ENCODE measurements at regions not wholly inside any gene's neighbourhood (a gene's known extent, or its start where the extent isn't known, plus 50 kb on each side); places are given as distances from the start of the nearest gene placed in this dataset.

GRCh38 chr2:217277646-217278398 is 418.0 kb upstream of the TNP1 start:
- DNase-seq (ENCODE audit: low spot score) = no peak

- DNase-seq (ENCODE audit: low spot score) = no peak
Observed at GRCh38 chr2:217276433-217276832, 416.6 kb upstream of the TNP1 start.

GRCh38 chr2:217275091-217275490 is 415.2 kb upstream of the TNP1 start:
- no peak for DNase-seq (ENCODE audit: low spot score)

- DNase-seq (ENCODE audit: low spot score) = no peak
Observed at GRCh38 chr2:217274578-217274977, 414.7 kb upstream of the TNP1 start.

- no peak for DNase-seq (ENCODE audit: low spot score)
Observed at GRCh38 chr2:217273851-217274250, 414.0 kb upstream of the TNP1 start.

GRCh38 chr2:217273162-217273561 is 413.3 kb upstream of the TNP1 start:
- no peak for DNase-seq (ENCODE audit: low spot score)

GRCh38 chr2:217271813-217272212 is 411.9 kb upstream of the TNP1 start:
- no peak for DNase-seq (ENCODE audit: low spot score)

- DNase-seq (ENCODE audit: low spot score) = no peak
Observed at GRCh38 chr2:217270485-217271121, 410.7 kb upstream of the TNP1 start.

GRCh38 chr2:217269701-217270484 is 410.0 kb upstream of the TNP1 start:
- no peak for DNase-seq (ENCODE audit: low spot score)

- no peak for DNase-seq (ENCODE audit: low spot score)
Observed at GRCh38 chr2:217268978-217269377, 409.1 kb upstream of the TNP1 start.

GRCh38 chr2:217267758-217268157 is 407.9 kb upstream of the TNP1 start:
- DNase-seq (ENCODE audit: low spot score) = no peak

GRCh38 chr2:217263756-217264155 is 403.9 kb upstream of the TNP1 start:
- no peak for DNase-seq (ENCODE audit: low spot score)

GRCh38 chr2:217262911-217263310 is 403.0 kb upstream of the TNP1 start:
- DNase-seq (ENCODE audit: low spot score) = no peak

GRCh38 chr2:217261452-217261851 is 401.6 kb upstream of the TNP1 start:
- DNase-seq (ENCODE audit: low spot score) = no peak

- DNase-seq (ENCODE audit: low spot score) = no peak
Observed at GRCh38 chr2:217260441-217261115, 400.7 kb upstream of the TNP1 start.

- DNase-seq (ENCODE audit: low spot score) = no peak
Observed at GRCh38 chr2:217258170-217258569, 398.3 kb upstream of the TNP1 start.

- DNase-seq (ENCODE audit: low spot score) = no peak
Observed at GRCh38 chr2:217256251-217256650, 396.4 kb upstream of the TNP1 start.

GRCh38 chr2:217254111-217254510 is 394.2 kb upstream of the TNP1 start:
- DNase-seq (ENCODE audit: low spot score) = no peak

GRCh38 chr2:217252181-217252580 is 392.3 kb upstream of the TNP1 start:
- DNase-seq (ENCODE audit: low spot score) = no peak

- peak; percentile 85 for DNase-seq (ENCODE audit: low spot score)
Observed at GRCh38 chr2:217250013-217250524, 390.2 kb upstream of the TNP1 start.

- DNase-seq (ENCODE audit: low spot score) = peak; percentile 99
Observed at GRCh38 chr2:217249121-217250012, 389.5 kb upstream of the TNP1 start.
